A549 (cell line): ENCODE measurements at regions not wholly inside any gene's neighbourhood (a gene's known extent, or its start where the extent isn't known, plus 50 kb on each side); places are given as distances from the start of the nearest gene placed in this dataset.

ENCODE experiments used
- ATAC-seq, 2 experiments: fragments of 200-7000 bp in 1 of 2; fragments of >200 bp in 1 of 2; cut with Nextera tagmentation in 1 of 2; cut with Tn5 transposase in 1 of 2; 3 replicates each; pipeline versions ENCODE4 v1.8.0 to v1.9.1; 2018 to 2020; ENCODE audit warnings: mild to moderate bottlenecking in 1 of 2, moderate library complexity in 1 of 2
- CTCF ChIA-PET: fragments of 300-600 bp; sonication (Branson Sonifier 250); formaldehyde crosslinking; extraction: SDS; loops from one replicate; lab custom pipeline; 2021; ENCODE audit warnings: antibody characterized with exemption, inconsistent platforms; lab: Yijun Ruan, JAX
- POLR2A ChIA-PET: fragments of 350-600 bp; formaldehyde crosslinking; extraction: SDS; loops from one replicate; lab custom pipeline; 2021; ENCODE audit warnings: antibody characterized with exemption, inconsistent platforms; lab: Yijun Ruan, JAX
- DNase-seq, 2 experiments: peaks; one replicate each; pipeline versions ENCODE4 v3.0.0 to v3.0.0-alpha.2; 2011 to 2016; ENCODE audit warnings: low read depth in 1 of 2, low spot score in 1 of 2
- FAIRE-seq: peaks from 2 replicates; lab custom pipeline; 2011; peaks lifted over from hg19 to GRCh38; lab: Jason Lieb, UNC
- H3K27ac ChIP-seq, 2 experiments: fragments of >200 bp; sonication (Bioruptor Twin); formaldehyde crosslinking; 3 replicates each; pipeline ENCODE4 v1.5.1; 2016 to 2017
- H3K4me1 ChIP-seq: fragments of >200 bp; sonication (Bioruptor Twin); formaldehyde crosslinking; 3 replicates; pipeline ENCODE4 v1.6.1; 2016
- H3K4me2 ChIP-seq: fragments of >200 bp; sonication (Bioruptor Twin); formaldehyde crosslinking; 3 replicates; pipeline ENCODE4 v1.6.1; 2016
- H3K4me3 ChIP-seq: fragments of >200 bp; sonication (Bioruptor Twin); formaldehyde crosslinking; 3 replicates; pipeline ENCODE4 v1.5.1; 2016
- H3K9me3 ChIP-seq: fragments of >200 bp; sonication (Bioruptor Twin); formaldehyde crosslinking; 3 replicates; pipeline ENCODE4 v1.6.1; 2016
- BHLHE40 ChIP-seq: IDR thresholded peaks from 2 replicates; pipeline ENCODE4 v1.6.1; 2012; ENCODE audit warnings: low read depth, low read length, inconsistent platforms
- CEBPB ChIP-seq, 2 experiments: fragments of >200 bp in 1 of 2; sonication (Bioruptor Twin) in 1 of 2; formaldehyde crosslinking in 1 of 2; IDR thresholded peaks; 2 replicates each; pipeline ENCODE4 v1.6.1; 2012 to 2016
- CHD4 ChIP-seq: fragments of 200-600 bp; sonication (generic); IDR thresholded peaks from 2 replicates; pipeline ENCODE4 v1.6.1; 2016; ENCODE audit warnings: antibody characterized with exemption, mild to moderate bottlenecking, borderline replicate concordance
- CTCF ChIP-seq: fragments of >200 bp; sonication (Bioruptor Twin); formaldehyde crosslinking; IDR thresholded peaks from 3 replicates; pipeline ENCODE4 v1.5.1; 2016
- EP300 ChIP-seq, 2 experiments: fragments of >200 bp; sonication (Bioruptor Twin); formaldehyde crosslinking; IDR thresholded peaks; 2 replicates in 1 of 2; 3 replicates in 1 of 2; pipeline ENCODE4 v1.6.1; 2016 to 2017
- FOXS1 ChIP-seq: fragments of 250-450 bp; sonication (Bioruptor Pico); IDR thresholded peaks from 2 replicates; pipeline ENCODE4 v1.5.0; 2020; ENCODE audit warnings: mild to moderate bottlenecking, moderate library complexity
- GATA3 ChIP-seq: IDR thresholded peaks from 2 replicates; pipeline ENCODE4 v1.6.1; 2012; ENCODE audit warnings: borderline replicate concordance
- HEYL ChIP-seq: fragments of 250-450 bp; sonication (Bioruptor Pico); IDR thresholded peaks from 2 replicates; pipeline ENCODE4 v1.8.0; 2021; ENCODE audit warnings: mild to moderate bottlenecking, moderate library complexity
- HMGXB4 ChIP-seq: fragments of 250-450 bp; sonication (Bioruptor Pico); IDR thresholded peaks from 2 replicates; pipeline ENCODE4 v1.5.0; 2021; ENCODE audit warnings: mild to moderate bottlenecking, moderate library complexity, borderline replicate concordance
- HOXB5 ChIP-seq: fragments of 250-450 bp; sonication (Bioruptor Pico); IDR thresholded peaks from 2 replicates; pipeline ENCODE4 v1.5.0; 2020; ENCODE audit warnings: mild to moderate bottlenecking, moderate library complexity
- JUNB ChIP-seq: fragments of >200 bp; sonication (Bioruptor Twin); formaldehyde crosslinking; IDR thresholded peaks from 2 replicates; pipeline ENCODE4 v1.6.1; 2016
- KDM5A ChIP-seq: fragments of 200-600 bp; sonication (generic); IDR thresholded peaks from 2 replicates; pipeline ENCODE4 v1.6.1; 2016; ENCODE audit warnings: antibody characterized with exemption, mild to moderate bottlenecking
- MAFK ChIP-seq: fragments of 450-650 bp; IDR thresholded peaks from 2 replicates; pipeline ENCODE4 v1.6.1; 2014; ENCODE audit not compliant: partially characterized antibody
- MAX ChIP-seq: IDR thresholded peaks from 2 replicates; pipeline ENCODE4 v1.6.1; 2012
- NFE2L2 ChIP-seq: fragments of 150-350 bp; conservative IDR thresholded peaks from 2 replicates; pipeline ENCODE4 v1.6.1; 2014; ENCODE audit warnings: low read length
- NPAS2 ChIP-seq: fragments of 250-450 bp; sonication (Bioruptor Pico); IDR thresholded peaks from 2 replicates; pipeline ENCODE4 v1.8.0; 2022; ENCODE audit warnings: mild to moderate bottlenecking, moderate library complexity, borderline replicate concordance
- NR3C1 ChIP-seq: fragments of >200 bp; sonication (Bioruptor Twin); formaldehyde crosslinking; IDR thresholded peaks from 3 replicates; pipeline ENCODE4 v1.6.1; 2017
- PBX3 ChIP-seq: IDR thresholded peaks from 2 replicates; pipeline ENCODE4 v1.6.1; 2012
- RCOR1 ChIP-seq: fragments of 150-350 bp; IDR thresholded peaks from 2 replicates; pipeline ENCODE4 v1.6.1; 2014; ENCODE audit warnings: antibody characterized with exemption, low read length, low read depth
- RNF2 ChIP-seq: fragments of 200-600 bp; sonication (generic); IDR thresholded peaks from 2 replicates; pipeline ENCODE4 v1.6.1; 2016; ENCODE audit warnings: low read depth, mild to moderate bottlenecking, antibody characterized with exemption, moderate library complexity, borderline replicate concordance
- SMC3 ChIP-seq: fragments of >200 bp; sonication (Bioruptor Twin); formaldehyde crosslinking; IDR thresholded peaks from 3 replicates; pipeline ENCODE4 v1.6.1; 2018; ENCODE audit warnings: inconsistent platforms
- USF2 ChIP-seq: fragments of 450-650 bp; IDR thresholded peaks from 2 replicates; pipeline ENCODE4 v1.6.1; 2014; ENCODE audit warnings: antibody characterized with exemption
- ZC3H11A ChIP-seq: fragments of 450-650 bp; IDR thresholded peaks from 2 replicates; pipeline ENCODE4 v1.6.1; 2014; ENCODE audit warnings: antibody characterized with exemption, mild to moderate bottlenecking
- WGBS: methylation state at CpG from one replicate; pipeline ENCODE4 v1.1.6; 2017; ENCODE audit errors: missing lambda C conversion rate; 5-methylcytosine and 5-hydroxymethylcytosine counted together

GRCh38 chr16:72552654-72553053, 380.7 kb upstream of the PMFBP1 start (continued):
- no peak for TF ChIP-seq SMC3

GRCh38 chr16:72551649-72552048, 379.7 kb upstream of the PMFBP1 start:
- TF ChIP-seq ZC3H11A: no peak
- TF ChIP-seq MAFK: no peak
- no peak for TF ChIP-seq FOXS1 (CRISPR knock-in tag)
- TF ChIP-seq MAX: no peak
- no peak for TF ChIP-seq KDM5A
- no peak for TF ChIP-seq HEYL
- no peak for TF ChIP-seq GATA3
- TF ChIP-seq JUNB: no peak
- TF ChIP-seq HOXB5 (CRISPR knock-in tag): no peak
- no peak for TF ChIP-seq PBX3
- no peak for TF ChIP-seq RNF2
- no peak for TF ChIP-seq BHLHE40
- no peak for TF ChIP-seq CEBPB (IDR thresholded peaks at IDR 0.05)
- no peak for TF ChIP-seq EP300 (IDR thresholded peaks at IDR 0.05)
- TF ChIP-seq NFE2L2: no peak
- no peak for TF ChIP-seq CTCF
- Histone ChIP-seq H3K4me2 (no peak overlapping the region), H3K27ac (no peak overlapping the region), H3K9me3 (0 out of 3 replicates have a peak, but pooled peaks cover 3% of the 10 kb centered on the region), H3K4me1 (no peaks in the 10 kb centered on the region), H3K4me3 (no peak overlapping the region)
- ChIA-PET CTCF (interaction anchor here (0.6 kb wide), 1 partner anchor 123 kb away, joined by 4 read pairs; no protein-coding TSS in a partner anchor), POLR2A (no interaction called here)
- 2% methylated on average over 1 of the region's 1 CpG for WGBS
- DNase-seq (no peak), FAIRE-seq (no peak), ATAC-seq (no peak)

GRCh38 chr16:72549878-72550277, 377.9 kb upstream of the PMFBP1 start:
- WGBS: 57% methylated on average over 2 of the region's 2 CpGs
- H3K27ac ChIP-seq: no peak overlapping the region
- no peak for DNase-seq
- ChIA-PET CTCF (interaction anchor here (0.9 kb wide), 1 partner anchor 14 kb away, joined by 4 read pairs; no protein-coding TSS in a partner anchor), POLR2A (no interaction called here)
- no peak for ATAC-seq
- TF ChIP-seq CEBPB (IDR thresholded peaks at IDR 0.05) (no peak), EP300 (IDR thresholded peaks at IDR 0.05) (no peak), HMGXB4 (CRISPR knock-in tag) (no peak), RCOR1 (no peak), NPAS2 (CRISPR knock-in tag) (no peak), USF2 (no peak), NR3C1 (no peak), JUNB (no peak), SMC3 (no peak), FOXS1 (CRISPR knock-in tag) (no peak), CHD4 (no peak)
- H3K4me3 ChIP-seq: no peak overlapping the region
- H3K9me3 ChIP-seq: 0 out of 3 replicates have a peak, but pooled peaks cover 3% of the 10 kb centered on the region
- H3K4me1 ChIP-seq: no peaks in the 10 kb centered on the region
- no peak overlapping the region for H3K4me2 ChIP-seq
- FAIRE-seq: no peak
